Posterior cingulate gyrus (tissue), 11 donors: ENCODE measurements at regions not wholly inside any gene's neighbourhood (a gene's known extent, or its start where the extent isn't known, plus 50 kb on each side); places are given as distances from the start of the nearest gene placed in this dataset.
"Not testable (repeated sequence)": the region's sequence is repeated elsewhere in the genome, so short reads cannot be mapped to it uniquely, and the experiment has no call there.

ENCODE experiments used
- DNase-seq, 10 donors: peaks; one replicate each; pipeline versions ENCODE4 v3.0.0 to v3.0.0-alpha.2; 2020 to 2021; ENCODE audit warnings: mixed read lengths in 3 of 10
- intact Hi-C: fragments of 100-400 bp; cut with DNase I; formaldehyde crosslinking; loops from one replicate; pipeline ENCODE4 v1.15.1; 2023

GRCh38 chr20:48453477-48454093 lies 374.2 kb downstream of the PREX1 start:
- peak in 1 of 10 donors; percentile 43 for DNase-seq

GRCh38 chr20:48451401-48451800 lies 376.4 kb downstream of the PREX1 start:
- peak in 1 of 10 donors; percentile 68 for DNase-seq
- intact Hi-C loops = no loop called here

More at GRCh38 chr20:48453477-48454093, 374.2 kb downstream of the PREX1 start:
- intact Hi-C loops = no loop called here

DNA sequence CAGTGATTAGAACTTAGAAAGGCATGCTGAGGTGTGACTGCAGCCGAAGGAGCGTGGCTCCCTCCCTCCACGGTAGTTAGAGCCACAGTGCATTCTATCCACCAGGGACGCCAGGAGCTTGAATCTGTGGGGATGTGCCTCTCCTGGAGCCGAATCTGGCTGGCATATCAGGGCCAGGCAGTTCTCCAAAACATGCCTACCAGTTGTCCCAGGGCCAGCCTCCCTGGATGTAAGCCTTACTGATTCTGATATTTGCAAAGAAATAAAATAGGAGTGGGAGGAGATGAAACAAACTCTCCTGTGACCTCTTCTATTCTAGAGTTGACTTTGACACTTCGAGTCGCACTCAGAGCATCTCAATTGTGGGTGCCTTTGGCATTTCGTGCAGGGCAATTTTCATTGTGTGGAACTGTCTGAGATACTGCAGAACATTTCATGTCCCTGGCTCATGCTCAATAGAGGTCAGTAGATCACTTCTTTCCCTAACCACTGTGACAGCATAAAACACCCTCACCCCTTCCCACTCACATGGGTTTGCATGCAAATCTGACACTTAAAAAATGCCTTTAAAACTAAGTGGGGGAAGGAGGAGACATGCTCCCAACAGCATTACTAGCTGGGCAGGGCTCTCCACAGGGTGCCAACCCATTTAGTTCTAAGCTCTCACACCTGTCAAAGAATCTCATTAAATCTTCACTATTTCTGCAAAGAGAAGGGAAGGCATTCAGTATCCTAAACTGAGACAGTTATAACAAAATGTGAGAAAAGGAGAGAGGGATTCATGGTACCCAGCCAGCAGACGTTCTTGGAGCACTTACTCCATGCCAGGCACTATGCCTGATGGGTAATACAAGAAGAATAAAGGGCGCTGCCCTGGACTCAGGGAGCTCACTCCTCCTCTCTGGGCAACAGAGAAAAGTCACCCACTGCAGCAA lies 378.9 kb downstream of the PREX1 start:
- DNase-seq = peak in 8 of 10 donors; percentile 42 to 92 (median 60)
- intact Hi-C loops = no loop called here

DNA sequence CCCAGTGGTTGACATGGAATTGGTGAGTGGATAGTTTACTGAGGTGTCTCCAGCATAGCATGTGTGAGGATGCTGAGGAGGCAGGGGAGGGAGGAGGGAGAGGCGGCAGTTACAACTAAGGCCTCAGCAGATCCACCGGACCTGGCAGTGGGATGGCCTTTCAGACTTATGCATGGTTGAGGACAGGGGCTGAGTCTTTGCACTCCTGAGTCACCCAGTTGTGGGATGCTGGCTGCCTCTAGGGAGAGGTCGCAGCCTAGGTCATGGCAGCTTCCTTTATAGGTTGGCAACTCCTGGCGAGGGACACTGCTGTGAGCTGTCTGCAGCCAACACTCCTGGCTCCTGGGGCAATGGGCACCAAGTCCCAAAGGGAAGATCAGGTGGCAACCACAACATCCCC lies 380.3 kb downstream of the PREX1 start:
- intact Hi-C loops = no loop called here
- no peak for DNase-seq

GRCh38 chr20:48445827-48446226 lies 382.0 kb downstream of the PREX1 start:
- intact Hi-C loops = no loop called here
- no peak for DNase-seq

DNA sequence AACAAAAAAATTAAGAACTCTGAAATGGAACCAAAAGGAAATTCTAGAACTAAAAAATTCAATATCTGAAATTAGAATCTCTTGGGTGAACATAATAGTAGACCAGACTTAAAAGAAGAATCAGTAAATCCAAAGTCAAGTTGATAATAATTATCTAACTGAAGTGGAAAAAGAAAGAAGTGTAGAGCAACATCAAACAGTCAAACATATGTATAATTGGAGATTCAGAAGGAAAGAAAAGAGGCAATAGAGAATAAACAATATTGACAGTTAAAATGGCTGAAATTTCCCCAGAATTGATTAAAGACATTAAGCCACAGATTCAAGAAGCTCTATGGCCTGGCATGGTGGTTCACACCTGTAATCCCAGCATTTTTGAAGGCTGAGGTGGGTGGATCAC lies 383.6 kb downstream of the PREX1 start:
- intact Hi-C loops = no loop called here
- DNase-seq = no peak

DNA sequence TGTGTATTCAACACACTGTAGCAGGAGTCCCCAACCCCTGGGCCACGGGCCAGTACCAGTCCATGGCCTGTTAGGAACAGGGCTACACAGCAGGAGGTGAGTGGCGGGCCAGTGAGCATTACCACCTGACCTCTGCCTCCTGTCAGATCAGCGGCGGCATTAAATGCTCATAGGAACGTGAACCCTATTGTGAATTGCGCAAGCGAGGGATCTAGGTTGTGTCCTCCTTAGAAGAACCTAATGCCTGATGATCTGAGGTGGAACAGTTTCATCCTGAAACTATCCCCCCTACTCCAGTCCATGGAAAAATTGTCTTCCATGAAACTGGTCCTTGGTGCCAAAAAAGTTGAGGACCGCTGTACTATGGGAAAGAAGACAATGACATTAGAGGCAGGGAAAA lies 386.9 kb downstream of the PREX1 start:
- DNase-seq = no peak
- intact Hi-C loops = no loop called here

- intact Hi-C loops, DNase-seq: not testable (repeated sequence)
Observed at GRCh38 chr20:48440261-48440660, 387.5 kb downstream of the PREX1 start.

DNA sequence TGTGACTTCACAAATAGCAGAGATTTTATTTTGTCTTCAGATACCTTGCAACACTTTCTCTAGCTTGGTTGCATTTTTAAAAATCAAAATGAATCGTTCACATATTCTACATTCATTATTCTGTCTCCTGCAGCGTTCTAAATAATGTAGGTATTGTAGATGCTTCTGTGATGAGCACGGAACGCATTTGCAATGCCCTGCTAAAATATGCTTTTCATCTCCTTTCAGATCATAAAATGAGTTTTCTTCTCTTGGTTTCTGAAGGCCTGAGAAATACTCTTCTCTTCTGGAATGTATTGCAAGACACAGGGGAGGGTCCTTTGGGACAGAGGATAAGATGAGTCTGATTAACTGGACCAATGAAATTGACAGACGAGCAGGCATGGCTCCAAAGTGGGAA lies 390.7 kb downstream of the PREX1 start:
- intact Hi-C loops = no loop called here
- no peak for DNase-seq

DNA sequence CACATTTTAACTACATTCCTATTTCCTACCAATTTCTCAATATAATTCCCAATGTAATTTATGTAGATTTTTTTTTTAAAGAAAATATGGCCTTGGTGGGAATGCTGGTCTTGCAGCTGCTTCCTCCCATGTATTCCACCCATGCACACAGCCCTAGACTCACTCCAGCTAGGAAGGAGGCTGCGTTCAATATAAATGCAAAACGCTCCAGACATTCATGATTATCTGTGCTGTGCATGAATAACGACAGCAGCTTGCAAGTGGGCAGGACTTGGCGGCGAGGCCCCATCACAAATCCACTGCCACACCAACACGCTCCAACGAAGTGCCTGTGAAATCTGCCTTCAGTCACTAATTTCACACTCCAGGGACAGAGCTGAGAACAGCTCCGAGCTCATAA lies 391.2 kb downstream of the PREX1 start:
- not testable (repeated sequence) for DNase-seq

GRCh38 chr20:48433178-48433577 lies 394.6 kb downstream of the PREX1 start:
- intact Hi-C loops = no loop called here
- no peak for DNase-seq

More for the DNA sequence above, 391.2 kb downstream of the PREX1 start:
- intact Hi-C loops = not testable (repeated sequence)

DNA sequence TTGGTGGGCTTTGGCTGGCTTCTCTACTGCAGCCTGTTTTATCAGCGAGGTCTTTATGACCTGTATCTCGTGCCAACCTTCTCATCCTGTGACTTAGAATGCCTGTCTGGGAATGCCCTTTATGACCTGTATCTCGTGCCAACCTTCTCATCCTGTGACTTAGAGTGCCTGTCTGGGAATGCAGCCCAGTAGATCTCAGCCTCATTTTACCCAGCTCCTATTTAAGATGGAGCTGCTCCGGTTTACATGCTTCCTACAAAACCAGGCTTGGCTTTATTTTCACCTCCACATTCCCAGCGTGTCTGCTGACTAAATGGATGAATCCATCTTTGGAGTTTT lies 395.3 kb downstream of the PREX1 start:
- no peak for DNase-seq
- intact Hi-C loops = no loop called here

GRCh38 chr20:48431653-48432493 lies 395.9 kb downstream of the PREX1 start:
- intact Hi-C loops = no loop called here
- DNase-seq = no peak

GRCh38 chr20:48426630-48427029 lies 401.2 kb downstream of the PREX1 start:
- intact Hi-C loops = no loop called here
- DNase-seq = no peak

DNA sequence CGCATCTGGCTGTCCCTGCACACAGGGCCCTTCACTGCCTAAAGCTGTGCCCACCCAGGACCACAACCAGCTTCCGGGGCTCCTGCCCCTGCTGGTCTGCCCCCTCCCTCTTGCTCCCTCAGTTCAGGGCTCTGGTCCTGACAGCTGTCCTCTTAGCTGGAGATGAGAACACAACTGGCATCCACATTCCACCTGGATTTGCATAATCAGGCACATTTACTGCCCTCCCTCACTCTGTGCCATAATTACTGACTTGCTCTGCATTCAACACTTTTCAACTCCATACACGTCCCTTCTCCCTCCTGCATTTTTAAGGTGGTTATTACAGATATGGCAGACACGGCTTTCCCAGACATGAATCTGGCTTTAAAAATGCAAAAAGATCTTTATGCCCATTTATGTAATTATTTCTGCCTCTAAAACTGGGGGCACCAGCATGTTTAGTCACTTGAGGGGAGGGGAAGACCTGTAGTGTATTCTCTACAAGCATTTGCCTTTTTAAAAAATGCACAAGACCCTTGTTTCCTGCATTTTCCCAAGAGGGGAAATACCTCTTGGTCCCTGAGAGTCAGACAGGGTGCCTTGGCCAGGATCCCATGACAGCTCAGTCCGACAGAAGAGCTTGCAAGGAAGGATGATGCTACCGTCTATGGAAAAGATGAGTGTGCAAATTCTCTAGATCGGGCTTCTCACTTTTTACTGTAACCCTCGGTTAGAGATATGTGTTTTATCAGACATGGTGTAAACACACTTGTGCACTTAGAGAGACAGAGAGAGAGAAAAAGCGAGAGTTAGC lies 401.8 kb downstream of the PREX1 start:
- intact Hi-C loops = no loop called here
- DNase-seq = no peak

GRCh38 chr20:48425321-48425720 lies 402.5 kb downstream of the PREX1 start:
- intact Hi-C loops = no loop called here
- no peak for DNase-seq

DNA sequence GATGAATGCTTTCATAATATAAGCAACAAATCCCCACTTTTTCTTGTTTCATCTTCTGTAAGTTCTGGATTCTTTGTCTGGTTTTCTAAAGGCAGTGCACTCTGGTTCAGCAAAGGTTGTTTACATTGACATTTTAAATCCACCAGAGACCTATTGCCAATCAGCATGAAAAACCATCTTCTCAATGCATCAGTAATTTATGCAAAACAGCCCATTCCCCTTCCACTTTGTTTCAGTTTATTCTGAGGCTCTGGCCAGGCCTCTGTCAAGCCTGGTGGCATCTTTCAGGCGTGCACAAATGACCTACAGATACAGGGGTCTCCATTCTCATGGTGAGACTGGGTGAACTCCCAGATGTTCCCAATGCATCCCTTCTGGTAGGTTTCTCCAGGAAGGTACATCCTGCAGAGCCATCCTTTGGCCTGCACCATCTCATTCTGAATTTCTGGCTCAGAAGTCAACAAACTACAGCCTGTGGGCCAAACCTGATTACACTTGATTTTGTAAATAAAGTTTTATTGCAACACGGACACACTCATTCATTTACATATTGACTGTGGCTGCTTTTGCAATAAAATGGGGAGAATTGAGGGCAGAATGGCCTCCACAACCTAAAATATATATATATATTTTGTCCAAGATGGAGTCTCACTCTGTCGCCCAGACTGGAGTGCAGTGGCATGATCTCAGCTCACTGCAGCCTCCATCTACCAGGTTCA lies 405.4 kb downstream of the PREX1 start:
- DNase-seq = no peak
- intact Hi-C loops = no loop called here

DNA sequence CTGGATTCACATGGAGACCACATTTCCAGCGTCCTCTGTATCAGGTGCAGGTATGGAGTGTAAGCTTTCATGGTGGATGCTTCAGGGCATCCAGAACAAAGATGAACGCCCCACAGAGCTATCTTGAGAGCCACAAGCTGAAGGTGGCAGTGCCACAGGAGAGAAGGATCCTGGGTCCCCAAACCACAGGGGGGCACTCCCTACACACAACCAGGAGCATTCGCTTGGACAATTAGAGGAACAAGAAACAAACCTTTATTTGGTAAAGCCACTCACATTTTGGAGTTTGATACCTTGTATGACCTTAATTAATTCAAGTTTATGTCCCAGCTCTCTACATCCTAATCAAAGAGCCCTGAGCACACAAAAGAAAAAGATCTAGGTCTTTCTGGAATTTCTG lies 406.3 kb downstream of the PREX1 start:
- no peak for DNase-seq
- intact Hi-C loops = no loop called here

GRCh38 chr20:48420176-48420575 lies 407.6 kb downstream of the PREX1 start:
- DNase-seq = no peak
- intact Hi-C loops = no loop called here

- intact Hi-C loops = no loop called here
- no peak for DNase-seq
Observed at GRCh38 chr20:48419173-48419572, 408.6 kb downstream of the PREX1 start.
